ENCODE measurements at regions not wholly inside any gene's neighbourhood (a gene's known extent, or its start where the extent isn't known, plus 50 kb on each side); places are given as distances from the start of the nearest gene placed in this dataset.

GRCh38 chr13:50459046-50459445, 384.4 kb downstream of the DLEU7 start:
- TF ChIP-seq CTCF (IDR thresholded peaks at IDR 0.05) = no peak
- no peak for TF ChIP-seq EZH2 (IDR thresholded peaks at IDR 0.05; ENCODE audit: borderline replicate concordance, insufficient read depth, low read depth, low read length, poor library complexity, severe bottlenecking)
